Uterus (tissue), 3 donors: ENCODE measurements at regions not wholly inside any gene's neighbourhood (a gene's known extent, or its start where the extent isn't known, plus 50 kb on each side); places are given as distances from the start of the nearest gene placed in this dataset.

ENCODE experiments used
- DNase-seq, 2 donors: peaks; one replicate each; pipeline ENCODE4 v3.0.0-alpha.2; 2019 to 2020
- H3K27ac ChIP-seq, 2 donors: fragments of 200-600 bp; sonication (generic); 1 replicate in 1 of 2; 2 replicates in 1 of 2; pipeline ENCODE4 v1.5.1; 2016 to 2018
- H3K27me3 ChIP-seq, 2 donors: fragments of 200-600 bp; sonication (generic); one replicate each; pipeline ENCODE4 v1.5.1; 2018 to 2019; ENCODE audit warnings: control low read depth in 1 of 2
- H3K36me3 ChIP-seq, 2 donors: fragments of 200-600 bp; sonication (generic); one replicate each; pipeline ENCODE4 v1.5.1; 2019; ENCODE audit warnings: control low read depth in 1 of 2
- H3K4me1 ChIP-seq, 2 donors: fragments of 200-600 bp; sonication (generic); one replicate each; pipeline ENCODE4 v1.5.1; 2018 to 2019; ENCODE audit warnings: control low read depth in 1 of 2
- H3K4me3 ChIP-seq, 2 donors: fragments of 200-600 bp; sonication (generic); 1 replicate in 1 of 2; 2 replicates in 1 of 2; pipeline ENCODE4 v1.5.1; 2018 to 2019; ENCODE audit warnings: mild to moderate bottlenecking in 1 of 2
- H3K9me3 ChIP-seq, 2 donors: fragments of 200-600 bp; sonication (generic); one replicate each; pipeline ENCODE4 v1.5.1; 2019; ENCODE audit warnings: control low read depth in 1 of 2
- POLR2A ChIP-seq, 2 donors: fragments of 450-650 bp; IDR thresholded peaks; one replicate each; pipeline ENCODE4 v1.6.1; 2016; ENCODE audit warnings: antibody characterized with exemption in 2 of 2, mild to moderate bottlenecking in 1 of 2, moderate library complexity in 1 of 2
- intact Hi-C: fragments of 100-400 bp; cut with DNase I; formaldehyde crosslinking; loops from one replicate; pipeline ENCODE4 v1.15.1; 2023; ENCODE audit warnings: low total_unique reads
- TF ChIP-seq, protein P1 (sequence below), 4 experiments: fragments of 200-600 bp in 2 of 4; fragments of 450-650 bp in 2 of 4; sonication (generic) in 2 of 4; IDR thresholded peaks; one replicate each; pipeline ENCODE4 v1.5.1; 2016 to 2019; ENCODE audit warnings: antibody characterized with exemption in 4 of 4, mild to moderate bottlenecking in 2 of 4, moderate library complexity in 1 of 4
- donor health status: DM: yes; HTN: yes; CAD: no.

- no peak for TF ChIP-seq POLR2A (IDR thresholded peaks at IDR 0.05)
- TF ChIP-seq, protein P1, sequence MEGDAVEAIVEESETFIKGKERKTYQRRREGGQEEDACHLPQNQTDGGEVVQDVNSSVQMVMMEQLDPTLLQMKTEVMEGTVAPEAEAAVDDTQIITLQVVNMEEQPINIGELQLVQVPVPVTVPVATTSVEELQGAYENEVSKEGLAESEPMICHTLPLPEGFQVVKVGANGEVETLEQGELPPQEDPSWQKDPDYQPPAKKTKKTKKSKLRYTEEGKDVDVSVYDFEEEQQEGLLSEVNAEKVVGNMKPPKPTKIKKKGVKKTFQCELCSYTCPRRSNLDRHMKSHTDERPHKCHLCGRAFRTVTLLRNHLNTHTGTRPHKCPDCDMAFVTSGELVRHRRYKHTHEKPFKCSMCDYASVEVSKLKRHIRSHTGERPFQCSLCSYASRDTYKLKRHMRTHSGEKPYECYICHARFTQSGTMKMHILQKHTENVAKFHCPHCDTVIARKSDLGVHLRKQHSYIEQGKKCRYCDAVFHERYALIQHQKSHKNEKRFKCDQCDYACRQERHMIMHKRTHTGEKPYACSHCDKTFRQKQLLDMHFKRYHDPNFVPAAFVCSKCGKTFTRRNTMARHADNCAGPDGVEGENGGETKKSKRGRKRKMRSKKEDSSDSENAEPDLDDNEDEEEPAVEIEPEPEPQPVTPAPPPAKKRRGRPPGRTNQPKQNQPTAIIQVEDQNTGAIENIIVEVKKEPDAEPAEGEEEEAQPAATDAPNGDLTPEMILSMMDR (IDR thresholded peaks at IDR 0.05), result no peak
- no peaks in the 10 kb centered on the region for H3K27me3 ChIP-seq
- H3K27ac ChIP-seq, result no peak overlapping the region
- H3K4me3 ChIP-seq, result no peak overlapping the region
- no peaks in the 10 kb centered on the region for H3K9me3 ChIP-seq
- no peaks in the 10 kb centered on the region for H3K36me3 ChIP-seq
- no peaks in the 10 kb centered on the region for H3K4me1 ChIP-seq
- intact Hi-C loops, result no loop called here
- DNase-seq, result no peak
Observed at GRCh38 chr20:6637160-6637579, 130.3 kb upstream of the BMP2 start.

DNA sequence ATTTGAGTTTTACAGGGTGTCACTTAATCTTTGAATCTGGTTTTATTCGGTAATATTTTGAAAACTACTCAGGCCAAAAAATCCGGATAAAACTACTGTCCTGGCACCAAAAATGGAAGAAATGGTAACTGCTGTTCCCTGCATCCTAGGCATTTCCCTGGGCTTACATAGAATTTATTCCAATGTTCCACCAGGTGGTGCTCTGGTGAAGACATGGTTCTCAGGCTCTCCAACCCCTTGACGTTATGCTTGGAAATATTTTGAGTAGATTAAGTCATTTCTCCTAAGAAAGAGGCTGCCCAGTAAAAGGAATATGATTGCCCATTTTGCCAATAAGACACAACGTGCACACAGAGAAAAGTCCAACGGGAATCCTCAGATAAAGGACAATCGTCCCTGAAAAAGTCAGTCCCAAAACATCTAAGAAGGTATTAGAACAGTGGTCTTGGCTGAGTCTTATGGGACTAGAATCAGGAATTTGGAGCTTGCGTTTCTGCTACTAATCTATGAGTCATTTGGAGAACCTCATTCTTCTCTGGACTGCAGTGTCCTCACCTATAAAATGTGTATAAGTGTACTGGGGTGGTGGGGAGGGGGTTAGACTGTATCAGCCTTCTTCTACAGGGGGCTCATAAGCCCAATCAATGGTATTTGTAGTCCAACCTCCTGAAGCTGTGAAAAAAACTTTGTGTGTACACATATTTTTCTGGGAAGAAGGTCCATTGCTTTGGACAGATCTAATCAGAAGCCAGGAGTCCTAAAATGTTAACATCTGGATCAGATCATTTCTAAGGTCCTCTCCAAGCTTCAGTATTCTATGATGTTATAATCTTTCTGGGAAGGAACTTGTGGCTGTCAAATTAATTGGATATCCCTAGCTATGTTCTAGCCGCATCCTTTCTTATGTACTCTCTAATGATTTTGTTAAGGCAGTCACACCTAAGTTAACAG is 131.0 kb upstream of the BMP2 start:
- Histone ChIP-seq H3K36me3 (no peaks in the 10 kb centered on the region), H3K4me3 (no peak overlapping the region), H3K27ac (no peak overlapping the region), H3K9me3 (no peaks in the 10 kb centered on the region), H3K27me3 (no peaks in the 10 kb centered on the region), H3K4me1 (no peaks in the 10 kb centered on the region)
- TF ChIP-seq, protein P1 (IDR thresholded peaks at IDR 0.05), result peak in 3 of 4 experiments; percentile 24 to 49 (median 34)
- no peak for TF ChIP-seq POLR2A (IDR thresholded peaks at IDR 0.05)
- DNase-seq, result peak in 1 of 2 donors; percentile 17
- intact Hi-C loops, result no loop called here

DNA sequence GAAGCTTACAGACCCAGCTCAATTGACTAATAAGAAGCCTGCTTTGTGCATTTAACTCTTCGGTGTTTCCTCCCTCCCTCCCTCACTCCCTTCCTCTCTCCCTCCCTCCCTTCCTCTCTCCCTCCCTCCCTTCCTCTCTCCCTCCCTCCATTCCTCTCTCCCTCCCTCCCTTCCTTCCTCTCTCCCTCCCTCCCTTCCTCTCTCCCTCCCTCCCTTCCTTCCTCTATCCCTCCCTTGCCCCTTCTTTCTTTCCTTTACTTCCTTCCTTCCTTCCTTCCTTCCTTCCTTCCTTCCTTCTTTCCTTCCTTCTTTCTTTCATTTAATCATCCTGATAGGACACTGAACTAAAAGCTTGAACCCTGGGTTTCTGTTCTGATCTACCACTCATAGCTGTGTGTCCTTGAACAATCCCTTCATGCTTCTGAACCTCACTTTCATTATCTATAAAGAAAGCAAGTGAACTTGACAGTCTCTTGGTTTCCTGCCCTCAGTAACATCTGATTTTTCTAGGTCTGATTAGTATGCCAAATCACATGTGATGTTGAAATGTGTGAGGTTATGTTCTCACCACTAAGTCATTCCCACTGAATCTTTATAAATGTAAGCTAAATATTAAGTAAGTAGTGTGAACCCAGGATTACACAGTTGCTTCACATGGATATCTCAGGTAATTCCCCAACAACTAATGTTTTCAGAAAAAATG is 132.3 kb upstream of the BMP2 start:
- Histone ChIP-seq H3K27ac (no peak overlapping the region), H3K36me3 (no peaks in the 10 kb centered on the region), H3K4me3 (no peak overlapping the region), H3K9me3 (no peaks in the 10 kb centered on the region), H3K27me3 (no peaks in the 10 kb centered on the region), H3K4me1 (no peaks in the 10 kb centered on the region)
- TF ChIP-seq, protein P1 (IDR thresholded peaks at IDR 0.05), result no peak
- no peak for TF ChIP-seq POLR2A (IDR thresholded peaks at IDR 0.05)
- no peak for DNase-seq
- intact Hi-C loops, result no loop called here

DNA sequence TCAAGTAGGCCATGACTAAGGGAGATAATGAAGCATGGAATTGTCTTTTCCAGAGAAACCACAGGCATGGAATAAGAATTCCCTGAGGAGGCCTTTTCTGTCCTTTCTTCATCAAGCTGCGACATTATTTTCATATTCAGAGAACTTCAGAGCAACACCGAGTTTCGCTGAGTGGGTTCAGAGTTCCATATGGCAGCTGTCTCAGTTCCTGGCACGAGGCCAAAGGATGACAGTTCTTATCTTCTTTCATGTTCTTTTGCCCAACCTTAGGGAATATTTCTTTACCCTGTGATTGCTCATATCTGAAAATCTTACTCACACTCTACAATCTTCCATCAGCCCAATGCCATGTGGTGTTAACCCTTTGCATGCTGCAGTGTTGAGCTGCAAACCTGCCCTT is 135.3 kb upstream of the BMP2 start:
- intact Hi-C loops, result no loop called here
- H3K4me3 ChIP-seq, result no peak overlapping the region
- H3K36me3 ChIP-seq, result no peaks in the 10 kb centered on the region
- peak in 1 of 2 donors; percentile 25 for DNase-seq
- H3K9me3 ChIP-seq, result no peaks in the 10 kb centered on the region
- no peaks in the 10 kb centered on the region for H3K4me1 ChIP-seq
- TF ChIP-seq, protein P1 (IDR thresholded peaks at IDR 0.05), result no peak
- no peak for TF ChIP-seq POLR2A (IDR thresholded peaks at IDR 0.05)
- H3K27me3 ChIP-seq, result no peaks in the 10 kb centered on the region
- H3K27ac ChIP-seq, result no peak overlapping the region

DNA sequence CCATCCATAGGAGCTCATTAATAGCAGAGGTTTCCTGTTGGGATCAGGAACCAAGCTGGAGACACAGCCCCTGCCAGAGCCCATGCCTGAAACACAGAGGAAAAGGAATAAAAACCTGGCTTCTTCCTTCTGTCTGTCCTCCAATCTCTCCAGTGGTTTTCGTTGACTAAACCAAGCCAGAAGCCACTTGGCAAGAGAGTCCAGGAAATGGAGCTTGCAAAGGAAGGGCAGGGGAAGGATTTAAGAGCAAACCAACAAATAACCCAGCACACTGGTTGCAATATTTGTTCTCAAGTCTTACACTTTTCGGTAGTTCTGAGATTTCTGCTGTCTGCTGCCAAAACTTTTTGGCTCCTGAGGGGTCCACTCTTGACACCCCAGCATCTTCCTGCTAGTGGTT is 137.0 kb upstream of the BMP2 start:
- Histone ChIP-seq H3K36me3 (no peaks in the 10 kb centered on the region), H3K4me3 (no peak overlapping the region), H3K9me3 (no peaks in the 10 kb centered on the region), H3K27me3 (no peaks in the 10 kb centered on the region), H3K4me1 (no peaks in the 10 kb centered on the region), H3K27ac (no peak overlapping the region)
- DNase-seq, result no peak
- intact Hi-C loops, result no loop called here
- TF ChIP-seq, protein P1 (IDR thresholded peaks at IDR 0.05), result no peak
